HG03196 (cell line): ENCODE measurements at regions not wholly inside any gene's neighbourhood (a gene's known extent, or its start where the extent isn't known, plus 50 kb on each side); places are given as distances from the start of the nearest gene placed in this dataset.
"Not testable (repeated sequence)": the region's sequence is repeated elsewhere in the genome, so short reads cannot be mapped to it uniquely, and the experiment has no call there.

ENCODE experiments used
- ATAC-seq: cut with Tn5 transposase; IDR thresholded peaks from one replicate; pipeline ENCODE4 v1.9.1; 2021; ENCODE audit not compliant: unreplicated experiment

- ATAC-seq = not testable (repeated sequence)
Measured at GRCh38 chr6:67804808-67805207, 830.3 kb upstream of the ADGRB3 start.

GRCh38 chr6:67802771-67803170, 832.3 kb upstream of the ADGRB3 start:
- ATAC-seq = no peak

- no peak for ATAC-seq
Measured at GRCh38 chr6:67792996-67793395, 842.1 kb upstream of the ADGRB3 start.

GRCh38 chr6:67790569-67790968, 844.5 kb upstream of the ADGRB3 start:
- ATAC-seq = no peak

- not testable (repeated sequence) for ATAC-seq
Measured at GRCh38 chr6:67787119-67787518, 848.0 kb upstream of the ADGRB3 start.

GRCh38 chr6:67779876-67780275, 855.2 kb upstream of the ADGRB3 start:
- ATAC-seq = no peak

GRCh38 chr6:67775333-67775732, 859.7 kb upstream of the ADGRB3 start:
- ATAC-seq = no peak

- ATAC-seq = peak; percentile 66
Measured at GRCh38 chr6:67768972-67769371, 866.1 kb upstream of the ADGRB3 start.

- not testable (repeated sequence) for ATAC-seq
Measured at GRCh38 chr6:67767046-67767822, 867.8 kb upstream of the ADGRB3 start.

- no peak for ATAC-seq
Measured at GRCh38 chr6:67766057-67766456, 869.0 kb upstream of the ADGRB3 start.

GRCh38 chr6:67759001-67759400, 876.1 kb upstream of the ADGRB3 start:
- ATAC-seq = no peak

GRCh38 chr6:67757465-67758033, 877.5 kb upstream of the ADGRB3 start:
- ATAC-seq = no peak

- ATAC-seq = no peak
Measured at GRCh38 chr6:67748521-67748920, 886.6 kb upstream of the ADGRB3 start.

GRCh38 chr6:67736816-67737215, 898.3 kb upstream of the ADGRB3 start:
- ATAC-seq = no peak

- no peak for ATAC-seq
Measured at GRCh38 chr6:67736161-67736560, 898.9 kb upstream of the ADGRB3 start.

- no peak for ATAC-seq
Measured at GRCh38 chr6:67735623-67736022, 899.5 kb upstream of the ADGRB3 start.

GRCh38 chr6:67722861-67723261, 912.2 kb upstream of the ADGRB3 start:
- ATAC-seq = no peak

GRCh38 chr6:67717281-67717680, 917.8 kb upstream of the ADGRB3 start:
- no peak for ATAC-seq

GRCh38 chr6:67706388-67706787, 928.7 kb upstream of the ADGRB3 start:
- no peak for ATAC-seq

GRCh38 chr6:67698534-67698933, 936.5 kb upstream of the ADGRB3 start:
- no peak for ATAC-seq

GRCh38 chr6:67694127-67694526, 941.0 kb upstream of the ADGRB3 start:
- no peak for ATAC-seq

GRCh38 chr6:67689329-67689728, 945.8 kb upstream of the ADGRB3 start:
- no peak for ATAC-seq

- ATAC-seq = no peak
Measured at GRCh38 chr6:67687396-67687795, 947.7 kb upstream of the ADGRB3 start.
